Transverse colon (tissue), 3 donors: ENCODE measurements at regions not wholly inside any gene's neighbourhood (a gene's known extent, or its start where the extent isn't known, plus 50 kb on each side); places are given as distances from the start of the nearest gene placed in this dataset.

Experiments used
- CTCF ChIP-seq, 5 experiments: fragments of 200-600 bp in 3 of 5; fragments of 450-650 bp in 2 of 5; sonication (generic) in 3 of 5; IDR thresholded peaks; 1 replicate in 2 of 5; 2 replicates in 3 of 5; pipeline ENCODE4 v1.5.1; 2016 to 2017; ENCODE audit warnings: antibody characterized with exemption in 5 of 5, inconsistent platforms in 3 of 5, mild to moderate bottlenecking in 2 of 5, moderate library complexity in 1 of 5
- POLR2A ChIP-seq: fragments of 450-650 bp; IDR thresholded peaks from one replicate; pipeline ENCODE4 v1.6.1; 2016; ENCODE audit warnings: antibody characterized with exemption, mild to moderate bottlenecking, moderate library complexity

- no peak for TF ChIP-seq CTCF (IDR thresholded peaks at IDR 0.05)
- no peak for TF ChIP-seq POLR2A
These were observed 526.0 kb downstream of the EPM2A start for GRCh38 chr6:145209272-145209671.
